Activated CD4-positive, alpha-beta T cell treated with anti-CD3 and anti-CD28 coated beads, Interleukin-2, Interleukin-4, amounts not matched to agents 100 ng/mL and 50 ng/mL, durations not matched to agents 16 hours and 8 hours (primary cell): ENCODE measurements at regions not wholly inside any gene's neighbourhood (a gene's known extent, or its start where the extent isn't known, plus 50 kb on each side); places are given as distances from the start of the nearest gene placed in this dataset.
"Not testable (repeated sequence)": the region's sequence is repeated elsewhere in the genome, so short reads cannot be mapped to it uniquely, and the experiment has no call there.

Experiments
- DNase-seq: peaks from one replicate; pipeline ENCODE4 v3.0.0-alpha.2; 2020; ENCODE audit warnings: low spot score

- DNase-seq, result no peak
Observed at GRCh38 chr4:187335339-187335738, 611.7 kb upstream of the FAT1 start.

- no peak for DNase-seq
Observed at GRCh38 chr4:187354740-187355139, 631.1 kb upstream of the FAT1 start.

DNA sequence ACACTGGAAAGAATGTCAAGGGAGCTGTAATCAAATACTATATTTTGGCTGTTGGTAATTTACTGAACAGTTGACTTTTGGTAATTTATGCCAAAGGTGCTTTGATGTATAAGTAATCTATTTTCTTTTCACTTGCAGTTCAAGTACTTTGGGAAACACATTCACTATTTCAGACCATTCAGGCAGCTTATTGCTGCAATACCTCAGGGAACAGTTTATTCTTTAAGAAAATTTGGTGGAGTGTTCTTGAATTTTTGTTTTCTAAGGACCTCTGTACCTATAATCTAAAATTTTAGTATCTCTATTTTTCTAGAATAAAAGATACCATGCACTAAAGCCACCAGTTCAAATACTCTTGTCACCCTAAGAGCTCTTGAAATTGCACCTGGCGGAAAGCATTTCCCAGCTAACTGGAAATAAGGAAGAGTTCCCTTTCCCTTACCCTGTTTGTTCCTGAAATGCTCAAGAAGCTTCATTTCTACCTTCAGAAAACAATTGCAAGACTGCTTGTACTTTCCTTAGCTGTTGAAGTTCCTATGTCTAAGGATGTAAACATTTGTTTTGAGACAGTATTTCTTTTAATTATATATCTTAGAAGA lies 633.5 kb upstream of the FAT1 start:
- DNase-seq, result no peak

DNA sequence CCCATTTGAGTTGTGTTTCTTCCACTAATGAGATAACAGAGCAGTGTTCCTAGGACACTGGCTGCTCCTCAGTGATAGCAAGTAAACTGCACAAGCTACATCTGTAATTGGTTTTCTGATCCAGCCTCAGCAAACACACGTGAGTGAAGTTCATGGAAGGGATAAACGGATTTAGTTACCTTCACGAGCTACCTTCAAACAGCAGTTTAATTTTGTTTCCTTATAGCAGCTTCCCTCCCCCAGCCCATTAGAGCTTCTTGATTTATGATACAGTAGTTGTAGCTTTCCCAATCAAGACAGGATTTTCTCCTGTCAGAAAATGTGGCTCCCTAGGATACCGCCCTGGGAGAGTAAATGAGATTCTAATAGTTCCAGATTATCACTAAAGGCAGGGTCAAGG lies 634.2 kb upstream of the FAT1 start:
- DNase-seq, result no peak

- no peak for DNase-seq
Observed at GRCh38 chr4:187362937-187363857, 632.4 kb upstream of the ZFP42 start.

DNA sequence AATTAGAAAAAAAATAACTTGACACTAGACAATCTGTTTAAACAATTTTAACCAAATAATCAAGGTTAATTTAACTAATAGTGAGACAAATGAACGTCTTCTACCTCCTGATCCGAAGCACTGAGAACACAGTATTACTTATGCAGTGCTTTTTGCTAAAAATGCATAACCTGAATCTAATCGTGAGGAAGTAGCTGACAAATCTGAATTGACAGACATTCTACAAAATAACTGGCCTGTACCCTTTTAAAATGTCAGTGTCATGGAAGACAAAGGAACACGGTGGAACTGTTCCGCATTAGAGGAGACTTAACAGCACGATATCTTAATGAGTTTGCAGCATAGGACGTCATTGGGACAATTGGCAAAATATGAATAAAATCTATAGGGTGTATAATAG lies 631.2 kb upstream of the ZFP42 start:
- no peak for DNase-seq

GRCh38 chr4:187364851-187365250 lies 630.7 kb upstream of the ZFP42 start:
- DNase-seq, result no peak

- DNase-seq, result no peak
Observed at GRCh38 chr4:187366530-187366929, 629.0 kb upstream of the ZFP42 start.

DNA sequence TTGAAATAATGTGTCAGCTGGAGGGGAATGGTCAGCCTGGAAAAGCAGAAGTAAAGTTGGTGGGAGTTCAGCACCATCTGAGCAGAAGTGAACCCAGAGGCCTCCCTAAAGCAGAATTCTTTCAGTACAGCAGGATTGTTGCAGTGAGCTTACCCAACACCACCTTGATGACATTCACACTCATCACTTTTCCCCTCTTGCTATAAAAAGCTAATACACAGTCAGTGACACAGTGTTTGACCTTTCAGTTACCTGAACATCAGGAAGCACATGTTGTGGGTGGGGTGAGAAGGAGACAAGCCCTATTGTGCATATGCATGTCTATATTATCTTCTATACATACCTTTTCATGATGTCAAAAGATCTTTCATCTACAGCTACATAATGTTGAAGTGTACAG lies 624.7 kb upstream of the ZFP42 start:
- no peak for DNase-seq

GRCh38 chr4:187378441-187378840 lies 617.1 kb upstream of the ZFP42 start:
- DNase-seq, result no peak

- DNase-seq, result no peak
Observed at GRCh38 chr4:187380181-187380581, 615.4 kb upstream of the ZFP42 start.

DNA sequence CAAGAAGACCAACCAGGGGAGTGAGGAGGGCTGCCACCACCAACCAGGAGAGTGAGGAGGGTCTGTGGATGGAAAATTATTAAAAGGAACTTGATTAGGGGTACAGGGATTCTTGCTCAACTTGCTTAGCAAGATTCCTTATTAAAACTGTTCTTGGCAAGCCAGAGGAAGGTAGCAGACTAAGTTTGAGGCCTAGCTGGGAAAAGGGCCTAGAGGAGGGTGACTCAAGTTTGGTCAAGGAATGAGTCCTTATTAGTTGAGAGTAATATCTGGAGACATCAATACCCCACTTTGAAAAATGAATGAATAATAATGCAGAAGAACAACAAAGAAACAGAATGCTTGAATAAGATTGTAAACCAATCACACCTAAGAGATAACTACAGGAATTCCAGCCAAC lies 612.4 kb upstream of the ZFP42 start:
- DNase-seq, result no peak

GRCh38 chr4:187387739-187388138 lies 607.8 kb upstream of the ZFP42 start:
- DNase-seq, result no peak

DNA sequence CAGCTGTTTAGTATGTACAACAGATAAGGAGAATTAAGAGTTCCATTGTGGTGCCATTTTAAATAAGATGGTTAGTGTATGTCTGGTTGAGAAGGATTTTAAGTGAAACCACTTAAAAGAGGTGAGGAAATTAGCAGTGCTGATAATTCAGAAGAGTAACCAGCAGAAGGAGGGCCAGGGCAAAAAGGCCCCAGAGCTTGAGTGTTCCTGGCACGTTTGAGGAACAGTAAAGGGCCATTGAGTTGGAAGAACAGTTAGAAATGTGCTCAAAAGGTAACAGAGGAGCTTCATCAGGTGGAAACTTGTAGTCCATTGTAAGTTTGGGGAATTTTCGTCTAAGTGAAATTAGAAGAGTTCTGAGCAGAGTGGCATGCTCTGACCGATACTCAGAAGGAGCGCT lies 606.2 kb upstream of the ZFP42 start:
- no peak for DNase-seq

GRCh38 chr4:187390646-187391045 lies 604.9 kb upstream of the ZFP42 start:
- no peak for DNase-seq

DNA sequence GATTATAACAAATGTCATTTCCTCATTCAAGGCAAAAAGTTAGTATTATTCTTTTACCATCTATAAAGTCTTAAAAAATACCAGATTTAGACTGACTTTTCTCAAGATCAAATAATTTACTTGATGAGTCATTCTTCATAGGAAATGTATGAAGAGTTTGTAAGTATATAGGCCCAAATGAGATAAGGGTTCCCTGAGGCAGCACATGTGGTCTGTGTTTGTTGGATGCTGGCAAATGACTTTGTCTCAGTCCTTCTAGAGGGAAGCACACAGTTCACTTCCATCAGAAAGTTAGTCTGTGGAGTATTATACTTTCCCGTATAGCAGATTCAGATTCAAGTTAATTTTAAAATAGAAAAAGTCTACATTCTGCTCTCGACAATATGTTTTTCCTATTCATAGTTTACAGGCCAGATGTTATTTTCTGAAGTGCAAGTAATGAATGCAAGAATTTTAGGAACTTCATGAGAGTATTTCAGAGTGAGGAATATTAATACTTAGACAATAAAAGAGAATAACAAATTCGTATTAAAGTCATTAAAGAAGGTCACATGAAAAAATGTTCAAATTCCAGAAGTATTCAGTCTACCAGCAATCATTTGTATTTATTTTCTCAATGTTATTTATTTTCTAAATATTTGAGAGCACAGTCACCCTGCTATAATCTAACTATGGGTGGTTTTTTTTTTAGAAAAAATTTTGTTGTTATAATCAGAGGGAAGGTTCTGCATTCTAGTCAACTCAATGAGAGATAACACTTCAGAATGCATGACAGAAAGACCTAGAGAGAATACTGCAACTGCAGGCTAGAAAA lies 601.8 kb upstream of the ZFP42 start:
- no peak for DNase-seq

GRCh38 chr4:187396106-187396505 lies 599.5 kb upstream of the ZFP42 start:
- DNase-seq, result no peak

DNA sequence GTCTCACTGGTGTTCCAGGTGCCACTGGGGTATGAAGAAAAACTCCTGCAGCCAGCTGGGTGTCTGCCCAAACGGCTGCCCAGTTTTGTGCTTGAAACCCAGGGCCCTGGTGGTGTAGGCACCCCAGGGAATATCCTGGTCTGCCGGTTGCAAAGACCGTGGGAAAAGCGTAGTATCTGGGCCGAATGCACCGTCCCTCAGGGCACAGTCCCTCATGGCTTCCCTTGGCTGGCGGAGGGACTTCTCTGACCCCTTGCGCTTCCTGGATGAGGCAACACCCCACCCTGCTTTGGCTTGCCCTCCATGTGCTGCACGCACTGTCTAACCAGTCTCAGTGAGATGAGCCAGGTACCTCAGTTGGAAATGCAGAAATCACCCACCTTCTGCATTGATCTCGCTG lies 587.1 kb upstream of the ZFP42 start:
- DNase-seq, result not testable (repeated sequence)

DNA sequence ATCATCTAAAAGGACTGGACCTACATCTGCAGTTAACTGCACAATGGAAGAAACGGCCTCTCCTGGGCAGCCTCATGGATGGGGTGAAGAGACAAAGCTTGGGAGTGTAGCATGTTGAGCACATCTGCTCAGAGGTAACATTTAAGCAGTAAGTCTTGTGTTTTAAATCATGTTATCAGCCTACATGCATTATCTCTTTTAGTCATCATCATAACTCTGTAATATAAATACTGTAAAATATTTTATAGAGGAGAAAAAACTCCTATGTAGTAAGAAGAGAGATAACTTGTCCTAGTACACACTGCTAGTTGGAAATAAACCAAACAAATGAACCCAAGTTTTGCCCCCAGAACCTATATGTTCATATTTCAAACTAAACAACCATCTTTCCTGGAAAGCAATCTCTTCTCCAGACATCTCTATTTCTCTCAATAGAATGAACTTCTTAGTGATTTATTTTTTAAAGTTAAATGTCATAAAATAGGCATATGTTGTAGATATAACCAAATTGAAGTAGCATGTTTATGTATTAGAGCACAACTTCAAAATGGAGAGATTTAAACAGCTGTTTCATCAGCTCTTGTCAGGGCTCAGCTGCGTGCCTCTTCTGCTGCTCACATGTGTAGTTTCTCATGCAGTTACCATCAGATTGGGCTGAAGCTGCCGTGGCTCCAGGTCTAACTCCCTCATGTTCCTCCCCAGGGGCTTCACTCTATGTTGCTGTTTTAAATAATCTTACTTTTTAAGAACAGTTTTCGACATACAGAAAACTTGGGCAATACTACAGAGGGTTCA lies 581.8 kb upstream of the ZFP42 start:
- DNase-seq, result no peak

- no peak for DNase-seq
Observed at GRCh38 chr4:187414716-187415115, 580.9 kb upstream of the ZFP42 start.

GRCh38 chr4:187415231-187415630 lies 580.3 kb upstream of the ZFP42 start:
- DNase-seq, result no peak

DNA sequence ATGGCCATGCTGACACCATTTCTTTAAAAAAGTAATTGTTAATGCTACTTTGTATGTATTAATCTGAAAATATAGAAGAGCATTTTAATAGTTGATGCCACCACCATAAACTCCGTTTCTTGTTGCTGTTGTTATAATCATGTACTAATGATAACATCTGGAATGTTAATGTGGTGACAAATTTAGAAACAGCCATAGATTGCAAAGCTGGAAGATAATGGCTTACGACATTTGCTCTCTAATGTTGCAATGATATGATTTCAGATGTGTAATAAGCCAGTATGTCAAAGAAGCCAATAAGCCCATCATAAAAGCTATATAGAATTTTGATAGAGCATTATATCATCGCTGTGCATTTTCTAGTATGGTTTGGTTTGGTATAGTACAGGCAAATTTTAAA lies 579.4 kb upstream of the ZFP42 start:
- DNase-seq, result no peak
